Lung (tissue), 11 donors: ENCODE measurements at regions not wholly inside any gene's neighbourhood (a gene's known extent, or its start where the extent isn't known, plus 50 kb on each side); places are given as distances from the start of the nearest gene placed in this dataset.

Experiments used
- ATAC-seq: fragments of 200-7000 bp; cut with Tn5 transposase; one replicate; pipeline ENCODE4 v1.9.1; 2020; ENCODE audit warnings: moderate number of reproducible peaks; ENCODE audit not compliant: insufficient read depth, low FRiP score
- DNase-seq, 3 donors: peaks; one replicate each; pipeline ENCODE4 v3.0.0-alpha.2; 2013 to 2017
- H3K27ac ChIP-seq, 2 donors: one replicate each; pipeline ENCODE4 v1.5.1; 2013; ENCODE audit warnings: mild to moderate bottlenecking in 2 of 2, moderate library complexity in 2 of 2, control low read depth in 1 of 2, inconsistent platforms in 1 of 2, low read depth in 1 of 2, low read length in 1 of 2
- H3K27me3 ChIP-seq, 3 donors: one replicate each; pipeline ENCODE4 v1.5.1; 2013; ENCODE audit warnings: low read length in 2 of 3; ENCODE audit not compliant: control insufficient read depth in 3 of 3, insufficient read depth in 3 of 3
- H3K36me3 ChIP-seq, 4 donors: one replicate each; pipeline ENCODE4 v1.5.1; 2013; ENCODE audit warnings: low read length in 4 of 4, mild to moderate bottlenecking in 1 of 4, moderate library complexity in 1 of 4; ENCODE audit not compliant: control insufficient read depth in 4 of 4, insufficient read depth in 4 of 4
- H3K4me1 ChIP-seq, 5 donors: one replicate each; pipeline ENCODE4 v1.5.1; 2013; ENCODE audit warnings: low read length in 5 of 5, mild to moderate bottlenecking in 2 of 5, moderate library complexity in 1 of 5; ENCODE audit not compliant: control insufficient read depth in 5 of 5, insufficient read depth in 5 of 5
- H3K4me3 ChIP-seq: one replicate; pipeline ENCODE4 v1.5.1; 2013; ENCODE audit warnings: mild to moderate bottlenecking, control low read depth, moderate library complexity
- H3K9ac ChIP-seq, 2 donors: one replicate each; pipeline ENCODE4 v1.5.1; 2013; ENCODE audit warnings: low read length in 2 of 2, control low read depth in 1 of 2; ENCODE audit not compliant: insufficient read depth in 1 of 2
- H3K9me3 ChIP-seq, 4 donors: one replicate each; pipeline ENCODE4 v1.5.1; 2013; ENCODE audit warnings: low read length in 3 of 4, mild to moderate bottlenecking in 1 of 4, moderate library complexity in 1 of 4; ENCODE audit not compliant: control insufficient read depth in 4 of 4, insufficient read depth in 3 of 4
- WGBS, 2 donors: extraction: QIAGEN DNeasy Blood & Tissue Kit; methylation state at CpG; one replicate each; pipeline ENCODE4 v1.1.7; 2013; 5-methylcytosine and 5-hydroxymethylcytosine counted together
- TF ChIP-seq, protein P1 (sequence below): IDR thresholded peaks from 2 replicates; pipeline ENCODE4 v1.5.1; 2012; ENCODE audit warnings: mild to moderate bottlenecking; ENCODE audit errors: control extremely low read depth, extremely low read depth
- donor health status: control.
- donor health status: control.
- donor health status: Bipolar disorder and iron deficiency.
- donor health status: healthy.
- donor health status: DM: yes; HTN: yes; CAD: no.

DNA sequence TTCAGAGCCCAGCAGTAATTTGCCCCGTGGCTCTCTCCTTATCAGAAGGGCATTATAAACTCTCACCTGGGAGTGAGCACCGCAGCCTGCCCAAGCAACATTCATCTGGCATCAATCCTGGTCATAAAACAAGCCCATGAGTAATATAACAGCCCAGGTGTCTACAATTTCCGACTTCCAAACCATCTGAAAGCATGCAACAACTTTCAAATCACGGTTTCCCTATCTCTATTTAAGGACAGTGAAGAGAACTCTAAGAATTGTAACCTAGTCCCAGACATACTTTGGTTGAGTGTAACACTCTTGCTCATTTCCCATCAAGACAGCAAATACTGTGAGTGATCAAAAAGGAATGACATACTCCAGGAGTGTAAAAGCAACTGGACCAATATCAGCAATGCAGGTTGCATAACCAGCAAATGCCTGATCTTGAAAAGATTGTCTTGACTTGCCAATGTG, 487.4 kb upstream of the SOX9 start:
- Histone ChIP-seq H3K9ac (no peak overlapping the region), H3K36me3 (no peaks in the 10 kb centered on the region), H3K27ac (no peak overlapping the region), H3K9me3 (no peaks in the 10 kb centered on the region), H3K4me1 (peaks cover 0 to 23% (median 6%) of the 10 kb centered on the region in 5 donors), H3K27me3 (peaks cover 0 to 2% (median 0%) of the 10 kb centered on the region in 3 donors), H3K4me3 (no peak overlapping the region)
- 41 to 59% methylated on average over 4 of the region's 4 CpGs for WGBS, 2 donors
- ATAC-seq (peak; percentile 58), DNase-seq (no peak)
- TF ChIP-seq, protein P1, sequence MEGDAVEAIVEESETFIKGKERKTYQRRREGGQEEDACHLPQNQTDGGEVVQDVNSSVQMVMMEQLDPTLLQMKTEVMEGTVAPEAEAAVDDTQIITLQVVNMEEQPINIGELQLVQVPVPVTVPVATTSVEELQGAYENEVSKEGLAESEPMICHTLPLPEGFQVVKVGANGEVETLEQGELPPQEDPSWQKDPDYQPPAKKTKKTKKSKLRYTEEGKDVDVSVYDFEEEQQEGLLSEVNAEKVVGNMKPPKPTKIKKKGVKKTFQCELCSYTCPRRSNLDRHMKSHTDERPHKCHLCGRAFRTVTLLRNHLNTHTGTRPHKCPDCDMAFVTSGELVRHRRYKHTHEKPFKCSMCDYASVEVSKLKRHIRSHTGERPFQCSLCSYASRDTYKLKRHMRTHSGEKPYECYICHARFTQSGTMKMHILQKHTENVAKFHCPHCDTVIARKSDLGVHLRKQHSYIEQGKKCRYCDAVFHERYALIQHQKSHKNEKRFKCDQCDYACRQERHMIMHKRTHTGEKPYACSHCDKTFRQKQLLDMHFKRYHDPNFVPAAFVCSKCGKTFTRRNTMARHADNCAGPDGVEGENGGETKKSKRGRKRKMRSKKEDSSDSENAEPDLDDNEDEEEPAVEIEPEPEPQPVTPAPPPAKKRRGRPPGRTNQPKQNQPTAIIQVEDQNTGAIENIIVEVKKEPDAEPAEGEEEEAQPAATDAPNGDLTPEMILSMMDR: no peak

DNA sequence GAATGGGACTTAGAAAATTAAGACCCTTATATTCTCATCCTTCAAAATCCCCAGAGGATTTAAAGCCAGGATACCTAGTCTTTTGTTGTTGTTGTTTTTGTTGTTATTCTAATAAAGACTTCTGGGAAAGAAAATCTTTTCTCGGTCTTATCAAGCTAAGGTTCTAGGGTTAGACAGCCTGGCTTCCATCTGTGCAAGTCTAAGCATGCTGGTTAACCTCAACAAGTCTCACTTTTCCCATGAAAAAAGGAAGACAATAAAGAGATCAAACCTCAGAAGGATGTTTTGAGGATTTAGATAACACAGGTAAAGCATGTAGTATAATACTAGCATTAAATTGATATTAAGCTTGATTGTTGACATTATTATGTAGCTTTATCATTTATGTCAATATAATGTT, 486.4 kb upstream of the SOX9 start:
- TF ChIP-seq, protein P1: no peak
- DNase-seq: no peak
- no peak for ATAC-seq
- peaks cover 0 to 2% (median 0%) of the 10 kb centered on the region in 3 donors for H3K27me3 ChIP-seq
- H3K9ac ChIP-seq: no peak overlapping the region
- H3K4me3 ChIP-seq: no peak overlapping the region
- H3K36me3 ChIP-seq: no peaks in the 10 kb centered on the region
- H3K4me1 ChIP-seq: peaks cover 0 to 23% (median 6%) of the 10 kb centered on the region in 5 donors
- WGBS, 2 donors: 70 to 90% methylated on average over 1 of the region's 1 CpG
- no peak overlapping the region for H3K27ac ChIP-seq
- H3K9me3 ChIP-seq: no peaks in the 10 kb centered on the region

DNA sequence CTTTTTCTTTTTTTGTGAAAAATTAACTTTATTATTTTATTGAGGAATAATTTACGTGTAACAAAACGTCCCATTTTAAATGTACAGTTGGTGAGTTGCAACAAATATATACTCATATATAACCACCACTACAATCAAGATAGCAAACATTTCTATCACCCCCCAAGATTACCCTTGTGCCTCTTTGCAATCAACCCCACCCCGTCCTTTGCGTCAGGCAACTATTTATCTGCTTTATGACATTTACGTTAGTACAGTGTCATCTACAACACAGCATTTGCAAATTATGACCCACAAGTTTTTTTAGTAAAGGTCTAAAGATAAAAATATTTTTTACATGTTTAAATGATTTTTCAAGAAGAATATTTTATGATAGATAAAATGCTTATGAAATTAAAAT, 485.6 kb upstream of the SOX9 start:
- no peak overlapping the region for H3K27ac ChIP-seq
- no peak overlapping the region for H3K4me3 ChIP-seq
- no peak for ATAC-seq
- peaks cover 0 to 2% (median 0%) of the 10 kb centered on the region in 3 donors for H3K27me3 ChIP-seq
- TF ChIP-seq, protein P1: no peak
- H3K36me3 ChIP-seq: no peaks in the 10 kb centered on the region
- no peak overlapping the region for H3K9ac ChIP-seq
- H3K9me3 ChIP-seq: no peaks in the 10 kb centered on the region
- WGBS, 2 donors: 91 to 94% methylated on average over 5 of the region's 5 CpGs
- H3K4me1 ChIP-seq: peaks cover 0 to 23% (median 6%) of the 10 kb centered on the region in 5 donors
- no peak for DNase-seq

DNA sequence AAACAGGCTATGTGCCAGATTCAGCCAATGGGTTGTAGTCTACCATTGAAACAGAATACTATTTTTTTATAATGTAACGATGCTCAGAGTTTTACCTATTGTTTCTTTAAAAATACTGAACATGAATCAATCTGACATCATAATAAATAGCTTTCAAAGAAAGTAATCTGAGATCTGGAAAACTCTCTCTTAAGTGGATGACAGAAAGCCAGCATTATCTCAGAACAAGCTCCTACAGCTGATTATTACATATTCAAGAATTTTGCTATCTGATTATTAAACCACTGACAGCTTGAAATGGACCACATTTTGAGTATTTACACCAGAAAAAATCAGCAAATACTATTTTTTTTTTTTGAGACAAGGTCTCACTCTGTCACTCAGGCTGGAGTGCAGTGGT, 484.2 kb upstream of the SOX9 start:
- Histone ChIP-seq H3K4me3 (no peak overlapping the region), H3K36me3 (no peaks in the 10 kb centered on the region), H3K27ac (no peak overlapping the region), H3K9me3 (no peaks in the 10 kb centered on the region), H3K9ac (no peak overlapping the region), H3K4me1 (peaks cover 0 to 17% (median 0%) of the 10 kb centered on the region in 5 donors), H3K27me3 (peaks cover 0 to 2% (median 0%) of the 10 kb centered on the region in 3 donors)
- ATAC-seq (no peak), DNase-seq (no peak)
- 72 to 93% methylated on average over 1 of the region's 1 CpG for WGBS, 2 donors
- TF ChIP-seq, protein P1: no peak
